ENCODE measurements at regions not wholly inside any gene's neighbourhood (a gene's known extent, or its start where the extent isn't known, plus 50 kb on each side); places are given as distances from the start of the nearest gene placed in this dataset.
A peak's percentile ranks its signal among the peaks of the same experiment; 100 is the strongest.
"Not testable (repeated sequence)": the region's sequence is repeated elsewhere in the genome, so short reads cannot be mapped to it uniquely, and the experiment has no call there.

DNA sequence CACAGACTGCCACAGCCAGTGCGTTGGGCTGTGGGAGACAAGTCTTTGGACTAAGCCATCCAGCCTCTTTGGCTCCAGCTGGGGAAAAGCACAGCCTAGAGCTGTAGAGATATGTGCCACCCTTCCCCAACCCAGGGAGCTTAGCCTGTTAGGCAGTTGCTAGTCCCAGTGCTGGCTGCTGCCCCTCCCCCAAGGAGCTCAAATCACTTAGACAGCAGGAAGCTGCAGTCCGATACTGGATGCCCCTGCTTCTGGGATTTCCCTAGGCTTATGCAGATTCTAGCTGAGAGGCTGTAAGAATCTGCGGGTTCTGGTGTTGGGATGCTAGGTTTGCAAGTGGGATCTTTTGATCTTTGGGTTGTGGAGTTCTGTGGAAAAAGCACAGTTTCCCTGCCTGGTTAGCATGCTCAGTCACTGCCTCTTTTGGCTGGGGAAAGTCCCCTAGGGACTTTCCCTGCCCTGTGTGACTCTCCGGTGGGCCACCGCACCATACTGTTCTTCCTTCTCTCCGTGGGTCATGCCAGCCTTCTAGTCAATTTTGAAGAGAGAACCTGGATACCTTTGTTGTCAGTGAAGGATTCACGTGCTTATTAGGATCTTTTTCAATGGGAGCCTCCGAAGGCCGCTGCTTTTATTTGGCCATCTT lies 792.0 kb downstream of the KCNA4 start:
- no peak for DNase-seq

DNA sequence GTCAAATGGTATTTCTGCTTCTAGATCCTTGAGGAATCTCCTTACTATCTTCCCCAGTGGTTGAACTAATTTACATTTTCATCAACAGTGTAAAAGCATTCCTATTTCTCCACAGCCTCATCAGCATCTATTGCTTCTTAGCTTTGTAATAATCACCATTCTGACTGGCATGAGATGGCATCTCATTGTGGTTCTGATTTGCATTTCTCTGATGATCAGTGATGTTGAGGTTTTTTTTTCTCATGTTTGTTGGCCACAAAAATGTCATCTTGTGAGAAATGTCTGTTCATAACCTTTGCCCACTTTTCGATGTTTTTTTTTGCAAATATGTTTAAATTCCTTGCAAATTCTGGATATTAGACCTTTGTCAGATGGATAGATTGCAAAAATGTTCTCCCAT lies 797.3 kb downstream of the KCNA4 start:
- not testable (repeated sequence) for DNase-seq

DNA sequence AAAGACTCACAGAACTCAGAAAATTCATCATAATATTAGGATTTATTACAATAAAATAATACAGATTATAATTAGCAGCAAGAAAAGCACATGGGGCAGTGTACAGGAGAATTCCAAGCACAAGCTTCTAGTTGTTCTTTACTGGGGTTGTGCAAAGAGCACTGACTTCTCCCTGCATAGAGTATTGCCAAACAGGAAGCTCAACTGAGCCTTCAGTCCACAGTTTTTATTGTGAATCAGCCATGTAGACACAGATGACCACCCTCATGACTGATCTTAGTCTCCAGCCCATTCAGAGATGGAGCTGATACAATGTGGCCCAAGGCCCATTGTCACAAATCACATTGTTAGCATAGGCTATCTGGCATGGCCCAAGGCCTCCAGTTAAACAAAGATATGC lies 798.9 kb downstream of the KCNA4 start:
- no peak for DNase-seq

DNA sequence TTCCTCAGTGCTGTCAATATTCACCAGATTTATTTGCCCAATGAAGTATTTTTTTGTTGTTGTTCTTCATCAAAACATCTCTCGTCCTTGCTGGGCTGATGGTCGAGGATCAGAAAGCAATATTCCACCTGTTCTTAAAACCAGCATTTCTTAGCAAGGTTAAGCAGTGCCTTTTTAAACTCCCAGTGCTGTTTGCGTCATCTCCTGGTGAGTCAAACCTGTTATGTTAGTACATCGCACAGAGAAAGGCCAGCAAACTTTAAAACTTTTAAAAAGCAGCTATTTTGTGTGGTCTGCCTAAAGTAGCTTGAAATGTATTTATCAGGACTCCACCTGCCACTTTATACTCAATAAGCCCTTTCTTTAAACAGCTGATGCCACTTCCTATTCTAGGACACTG lies 802.0 kb downstream of the KCNA4 start:
- no peak for DNase-seq

DNA sequence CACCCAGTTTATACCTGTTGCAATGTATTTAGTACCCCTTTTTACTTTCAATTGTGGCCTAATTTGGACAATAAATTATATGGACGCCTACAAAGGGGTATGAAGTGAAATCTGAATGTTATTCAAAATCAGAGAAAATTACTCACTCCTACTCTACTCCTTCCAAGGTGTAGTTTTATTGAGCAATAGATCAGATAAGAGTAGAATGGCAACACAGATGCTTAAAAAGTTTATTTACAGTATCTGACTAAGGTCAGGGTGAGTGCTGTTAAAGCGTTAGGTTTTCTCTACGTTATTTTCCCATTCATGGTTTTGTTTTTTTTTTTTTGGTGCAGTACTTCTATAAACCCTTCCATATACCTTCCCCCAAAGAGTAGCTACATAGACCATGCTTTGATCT lies 805.6 kb downstream of the KCNA4 start:
- DNase-seq = no peak

DNA sequence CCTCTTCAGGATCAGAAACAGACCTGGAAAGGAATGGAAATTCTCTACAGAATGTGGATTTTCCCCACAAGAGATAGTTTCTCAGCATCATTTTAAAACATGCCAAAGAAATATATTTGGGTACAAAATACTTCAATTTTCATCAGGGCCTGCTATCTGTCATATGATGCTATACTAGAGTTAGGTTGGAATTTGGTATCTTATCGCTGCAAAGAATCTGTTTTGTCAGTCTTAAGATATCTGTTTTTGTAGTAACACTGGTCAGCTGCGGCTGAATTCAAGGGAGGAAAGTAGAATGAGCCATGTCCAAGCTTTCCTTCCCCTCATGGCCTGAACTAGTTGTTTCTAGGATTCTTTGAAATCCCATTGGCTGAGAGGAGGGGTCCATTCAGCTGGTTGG lies 806.4 kb downstream of the KCNA4 start:
- DNase-seq = no peak

DNA sequence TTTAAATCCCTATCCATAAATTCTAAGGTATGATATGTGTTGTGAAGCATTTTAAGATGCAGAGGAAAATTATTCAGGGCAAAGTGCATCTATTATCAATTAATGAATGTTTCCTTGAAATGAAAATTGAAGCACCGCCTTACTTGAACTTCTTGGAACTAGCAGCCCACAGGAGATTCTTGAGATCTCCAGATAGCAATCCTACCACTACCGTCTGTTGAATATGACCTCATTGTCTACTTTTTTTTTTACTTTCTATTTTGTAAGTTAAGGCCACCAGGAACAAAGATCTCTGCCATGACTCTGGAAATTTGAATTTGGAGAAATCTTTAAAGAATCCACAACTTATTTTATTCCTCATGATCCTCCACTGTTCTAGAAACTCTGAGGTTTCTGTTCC lies 808.7 kb downstream of the KCNA4 start:
- no peak for DNase-seq

DNA sequence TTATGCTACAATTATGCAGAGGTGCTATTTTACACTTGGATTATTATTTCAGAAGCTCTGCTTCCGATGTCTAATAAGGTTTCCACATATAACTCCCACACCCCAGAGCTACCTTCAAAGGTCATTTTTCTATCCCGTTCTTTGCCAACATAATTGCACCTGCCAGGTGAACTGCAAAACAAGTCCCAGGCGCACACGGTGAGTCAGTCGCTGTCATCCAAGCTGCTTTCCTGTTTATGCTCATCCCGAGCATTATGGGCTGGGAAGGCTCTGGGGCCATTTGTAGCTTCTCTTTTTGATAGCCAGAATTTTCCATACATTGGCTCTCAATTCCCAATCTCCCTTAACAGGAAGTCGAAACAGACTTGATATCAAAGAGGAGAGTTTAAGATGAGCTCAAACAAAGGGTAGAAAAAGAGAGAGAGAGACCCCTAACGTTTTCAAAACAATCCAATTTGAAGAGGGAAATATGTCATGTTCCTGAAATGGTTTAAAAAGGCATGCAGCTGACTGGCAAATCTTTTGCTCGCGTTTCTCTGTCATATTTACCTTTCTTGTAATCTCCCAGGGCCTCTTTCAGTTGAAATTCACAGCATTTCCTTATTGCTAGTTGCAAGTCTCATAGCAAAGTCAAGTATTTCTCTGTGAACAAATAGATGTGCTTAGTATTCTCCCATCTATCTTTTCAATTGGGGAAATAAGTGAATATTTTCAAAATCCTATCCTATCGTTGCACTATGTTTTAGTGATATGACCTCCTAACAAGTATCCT lies 815.9 kb downstream of the KCNA4 start:
- DNase-seq = no peak

DNA sequence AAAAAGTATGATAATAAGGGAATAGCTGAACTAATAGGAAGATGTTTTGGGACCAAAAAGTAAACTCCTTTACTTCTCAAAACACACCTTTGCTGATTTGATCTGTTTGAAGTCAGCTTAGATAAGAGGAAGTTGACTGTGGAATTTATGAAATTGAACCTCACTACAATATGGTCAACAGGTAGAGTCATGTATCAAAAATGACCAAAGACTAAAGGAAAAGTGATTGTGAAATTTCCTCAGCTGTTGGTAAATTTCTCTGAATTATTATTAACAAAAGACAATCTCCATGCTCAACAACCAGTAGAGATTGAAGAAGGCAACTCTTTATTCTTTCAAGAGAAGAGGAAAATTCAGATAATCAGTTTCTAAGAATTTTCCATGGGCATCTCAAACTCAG lies 826.5 kb downstream of the KCNA4 start:
- no peak for DNase-seq

DNA sequence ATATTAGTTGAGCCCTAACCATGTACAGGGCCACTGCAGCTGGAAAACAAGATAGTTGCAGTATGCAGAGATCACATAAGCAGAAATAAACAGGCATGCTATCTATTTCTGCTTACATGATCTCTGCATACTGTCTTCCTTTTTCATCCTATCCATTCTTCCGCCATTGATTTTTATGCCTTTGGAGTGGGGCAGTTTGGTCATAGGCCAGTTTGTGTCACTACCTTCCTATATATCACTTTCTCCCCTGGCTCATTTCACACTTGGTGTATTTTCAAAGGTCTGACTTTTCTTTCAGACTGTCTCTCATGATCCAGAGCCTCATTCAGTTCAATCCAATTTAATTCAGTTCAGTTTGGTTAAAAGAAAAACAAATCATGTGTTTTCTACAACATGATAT lies 829.6 kb downstream of the KCNA4 start:
- DNase-seq = no peak

DNA sequence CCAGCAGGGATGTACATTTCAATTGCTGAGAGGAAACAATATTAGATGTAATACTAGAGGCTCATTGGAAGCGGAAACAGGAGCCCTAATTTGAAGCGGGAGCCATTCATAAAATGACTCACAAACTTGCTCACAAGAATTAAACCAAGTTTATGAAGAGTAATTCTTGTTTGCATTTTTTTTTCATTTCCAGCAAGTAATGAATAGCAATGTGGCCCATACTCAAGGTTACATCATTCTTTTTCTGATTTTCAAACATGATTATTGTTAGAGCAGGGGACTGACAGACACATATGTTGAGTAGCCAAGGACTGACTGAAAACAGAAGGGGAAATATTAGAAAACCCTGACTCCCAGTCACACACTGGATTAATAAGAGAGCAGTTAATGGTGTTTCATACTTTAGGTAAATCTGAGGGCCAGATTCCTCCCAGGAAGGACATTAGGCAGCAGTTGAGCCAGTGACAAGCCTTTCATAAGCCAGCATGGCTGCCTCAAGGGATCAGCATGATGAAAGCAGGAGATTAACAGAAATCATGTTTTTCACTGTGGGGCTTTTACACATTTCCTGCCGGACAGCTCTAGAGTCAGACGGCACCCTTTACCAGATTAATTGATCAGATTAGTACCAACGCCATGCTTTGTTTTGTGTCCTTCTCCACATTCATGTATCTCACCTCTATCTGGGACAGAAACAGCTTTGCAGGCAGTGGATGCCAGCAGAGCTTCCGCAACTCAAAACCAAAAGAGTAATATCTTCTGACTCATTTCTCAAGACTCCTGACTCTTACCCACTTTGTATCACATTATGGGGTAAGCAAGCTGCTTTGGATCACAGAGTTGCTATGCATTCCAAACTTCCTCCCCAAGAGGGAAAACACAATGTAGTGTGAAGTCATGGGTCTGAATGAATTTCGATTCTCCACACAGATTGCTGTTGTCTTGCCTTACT lies 831.6 kb downstream of the KCNA4 start:
- DNase-seq = no peak

DNA sequence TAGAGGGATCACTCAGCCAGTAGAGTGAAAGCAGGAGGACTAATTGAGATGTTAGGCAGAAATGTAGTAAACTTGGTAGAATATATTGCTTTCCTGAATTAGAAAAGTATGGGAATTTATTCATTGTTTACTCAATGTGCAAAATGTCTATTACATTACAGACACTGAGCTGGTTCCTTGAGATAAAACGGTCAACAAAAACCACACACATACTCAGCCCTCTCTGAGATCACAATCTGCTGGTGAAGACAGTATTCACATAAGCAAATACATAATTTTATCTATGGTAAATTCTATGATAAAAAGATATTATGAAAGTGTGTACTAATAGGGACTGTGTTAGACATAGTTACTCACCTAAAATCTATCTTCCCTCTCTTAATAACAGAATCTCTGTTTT lies 833.5 kb downstream of the KCNA4 start:
- no peak for DNase-seq

DNA sequence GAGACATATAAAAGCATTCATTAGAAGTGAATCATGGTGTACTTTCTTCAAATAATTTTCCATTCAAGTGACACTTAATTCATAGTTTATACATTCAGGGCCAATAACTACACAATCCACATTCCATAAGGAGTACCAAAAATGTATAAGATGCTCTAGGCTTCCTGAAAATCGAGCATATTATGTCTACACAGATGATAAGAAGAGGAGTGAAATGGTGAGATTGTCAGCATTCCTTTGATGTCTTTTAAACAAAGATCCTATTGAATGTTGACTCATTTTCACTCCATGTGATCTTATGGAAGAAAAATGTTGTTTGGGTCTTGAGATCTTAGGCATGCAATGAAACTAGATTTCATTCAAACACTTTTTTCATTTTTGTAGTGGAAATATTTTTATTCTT lies 843.2 kb downstream of the KCNA4 start:
- DNase-seq = no peak

DNA sequence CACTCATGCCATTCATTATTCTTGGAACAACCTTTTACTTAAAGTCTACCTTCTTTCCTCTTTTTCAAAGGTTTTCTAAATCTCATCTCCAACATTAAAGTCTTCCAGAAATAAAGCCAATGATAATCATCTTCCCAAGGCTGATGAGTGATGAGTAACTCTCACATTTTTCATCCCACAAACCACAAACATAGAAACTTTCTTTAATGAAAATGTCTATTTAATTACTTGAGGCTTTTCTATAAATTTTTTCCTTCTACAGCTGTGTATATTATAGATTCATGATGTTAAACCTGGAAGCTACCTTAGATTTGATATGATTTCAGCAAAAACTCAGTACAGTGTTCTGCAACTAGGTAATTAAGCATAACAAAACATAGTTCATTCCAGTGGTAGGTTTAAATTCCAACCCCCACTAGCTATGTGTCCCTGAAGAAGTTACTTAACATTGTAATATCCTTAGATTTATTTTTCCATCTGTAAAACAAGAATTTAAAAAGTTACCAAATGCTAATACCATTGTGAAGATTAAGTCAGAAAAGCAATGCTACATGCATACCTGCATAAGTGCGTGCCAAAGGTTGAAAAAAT lies 845.4 kb downstream of the KCNA4 start:
- DNase-seq = no peak

DNA sequence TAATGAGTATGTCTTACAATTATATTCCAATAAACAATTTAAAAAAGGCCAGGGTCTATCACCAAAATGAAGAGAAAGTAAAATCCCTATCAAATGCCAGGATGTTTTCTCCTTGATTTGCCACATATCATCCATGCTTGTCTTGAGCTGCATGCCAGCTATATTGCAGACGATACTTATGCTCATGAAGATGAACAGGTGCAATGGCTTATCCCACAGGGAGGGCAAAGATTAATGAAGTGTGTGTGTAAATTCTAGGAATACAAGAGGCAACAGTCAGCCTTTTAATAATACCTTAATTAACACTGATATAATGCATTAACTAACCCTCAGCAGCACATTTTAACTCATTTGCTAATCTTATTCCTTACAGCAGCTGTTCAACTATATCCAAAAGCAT lies 850.5 kb downstream of the KCNA4 start:
- no peak for DNase-seq

DNA sequence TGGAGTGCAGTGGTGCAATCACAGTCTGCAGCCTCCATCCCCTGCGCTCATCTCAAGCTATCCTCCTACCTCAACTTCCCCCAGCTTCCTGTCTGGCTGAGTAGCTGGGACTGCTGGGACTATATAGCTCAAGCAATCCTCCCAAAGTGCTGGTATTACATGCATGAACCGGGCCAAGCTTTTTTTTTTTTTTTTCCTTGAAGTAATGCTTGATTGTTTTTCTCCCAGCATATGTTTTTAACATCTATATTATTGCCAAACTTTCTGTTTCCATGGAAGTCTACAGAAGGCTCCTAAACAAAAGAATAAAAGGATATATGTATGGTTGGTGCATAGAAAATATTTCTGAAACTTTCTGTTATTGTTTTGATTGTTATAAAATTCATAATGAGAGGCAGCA lies 853.6 kb downstream of the KCNA4 start:
- no peak for DNase-seq

DNA sequence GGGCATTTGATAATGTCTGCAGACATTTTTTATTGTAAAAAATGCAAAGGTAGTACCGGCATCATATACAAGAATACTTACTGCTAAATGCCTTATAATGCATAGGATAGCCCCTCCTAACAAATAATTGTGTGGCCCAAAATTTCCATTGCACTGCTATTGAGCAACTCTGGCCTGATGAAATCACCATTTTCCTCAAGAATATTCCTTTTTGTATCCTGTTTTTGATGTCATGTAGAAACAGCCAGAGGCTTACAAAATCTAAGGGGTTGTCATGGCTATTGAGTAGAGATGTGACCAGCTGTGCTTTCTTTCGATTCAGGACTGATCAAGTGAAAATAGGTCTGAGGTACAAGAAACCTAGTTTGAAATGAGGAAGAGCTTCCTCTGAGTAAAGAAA lies 854.3 kb downstream of the KCNA4 start:
- no peak for DNase-seq

DNA sequence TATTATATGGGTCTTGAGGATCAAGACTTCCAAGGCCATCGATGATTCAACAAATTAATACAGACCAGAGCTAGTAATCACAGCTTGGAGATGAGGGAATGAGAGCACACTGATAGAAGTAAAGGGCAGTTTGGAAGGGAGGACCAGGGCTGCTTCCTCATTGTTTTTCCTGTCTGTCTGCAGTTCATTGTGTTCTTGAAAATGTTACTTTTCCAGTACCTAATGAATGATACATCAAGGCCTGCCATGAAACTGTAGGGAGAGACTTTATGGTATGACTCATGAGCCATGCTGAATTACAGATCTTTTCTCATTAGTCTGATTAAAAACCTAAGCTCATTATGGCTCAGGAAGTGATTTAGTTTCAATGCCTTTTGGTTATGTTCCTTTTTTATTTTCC lies 855.6 kb downstream of the KCNA4 start:
- no peak for DNase-seq

DNA sequence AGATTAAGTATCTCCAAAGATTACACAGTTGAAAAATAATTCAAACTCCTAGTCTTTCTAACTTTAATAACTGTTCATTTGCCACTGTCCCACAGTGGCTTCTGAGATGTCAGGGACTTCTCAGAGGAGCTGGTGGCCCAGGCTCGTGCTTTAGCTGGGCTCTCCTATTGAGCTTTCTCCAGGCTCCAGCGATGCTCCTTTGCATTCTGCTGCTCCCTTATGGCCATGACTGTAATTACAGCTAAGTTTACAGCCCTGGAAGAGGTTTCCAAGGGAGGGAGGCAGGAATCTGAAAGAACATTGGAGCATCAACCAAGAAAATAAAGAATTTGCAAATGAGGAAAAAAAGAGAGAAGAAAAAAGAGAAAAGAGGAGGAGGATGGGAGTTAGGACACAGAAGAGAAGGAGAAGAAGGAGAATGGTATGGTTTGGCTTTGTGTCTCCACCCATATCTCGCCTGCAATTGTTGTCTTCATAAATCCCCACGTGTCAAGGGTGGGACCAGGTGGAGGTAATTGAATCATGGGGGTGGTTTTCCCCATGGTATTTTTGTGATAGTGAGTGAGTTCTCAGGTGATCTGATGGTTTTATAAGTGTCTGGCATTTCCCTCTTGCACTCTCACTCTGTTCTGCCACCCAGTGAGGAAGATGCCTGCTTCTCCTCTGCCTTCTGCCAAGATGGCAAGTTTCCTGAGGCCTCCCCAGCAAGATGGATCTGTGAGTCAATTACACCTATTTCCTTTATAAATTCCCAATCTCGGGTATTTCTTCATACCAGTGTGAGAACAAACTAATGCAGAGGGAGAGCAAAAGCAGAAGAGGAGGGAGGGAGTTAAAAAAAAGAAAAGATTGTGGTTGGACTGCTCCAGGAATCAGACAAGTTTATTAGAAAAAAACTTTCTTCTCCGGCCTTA lies 857.0 kb downstream of the KCNA4 start:
- DNase-seq = peak; percentile 4

DNA sequence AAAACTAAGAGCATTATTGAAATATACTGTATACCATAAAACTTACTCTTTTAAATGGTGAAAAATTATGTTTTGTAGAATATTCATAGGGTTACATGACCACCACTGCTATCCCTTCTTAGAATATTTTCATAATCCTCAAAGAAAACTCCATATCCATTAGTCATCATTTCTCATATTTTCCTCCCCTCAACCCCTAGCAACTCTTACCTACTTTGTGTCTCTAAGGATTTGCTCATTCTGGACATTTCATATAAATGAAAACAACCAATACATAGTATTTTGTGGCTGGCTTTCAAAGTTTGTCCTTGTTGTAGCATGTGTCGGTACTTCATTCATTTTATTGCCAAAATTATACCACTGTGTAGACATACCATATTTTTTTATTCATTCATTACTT lies 863.8 kb downstream of the KCNA4 start:
- no peak for DNase-seq

DNA sequence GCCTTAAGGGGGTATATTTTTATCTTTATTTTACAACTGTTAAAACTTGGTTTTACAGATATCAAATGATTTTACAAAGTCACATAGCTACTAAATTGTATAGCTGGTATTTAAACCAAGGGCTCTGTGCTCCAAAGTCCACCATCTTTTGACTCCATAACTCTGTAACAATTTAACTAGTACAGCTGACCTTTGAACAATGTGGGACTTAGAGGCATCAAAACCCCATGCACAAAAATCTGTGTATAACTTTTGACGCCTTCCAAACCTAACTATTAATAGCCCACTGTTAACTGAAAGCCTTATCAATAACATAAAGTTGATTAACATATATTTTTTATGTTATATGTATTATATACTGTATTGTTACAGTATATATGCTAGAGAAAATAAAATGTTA lies 874.3 kb downstream of the KCNA4 start:
- DNase-seq = not testable (repeated sequence)

DNA sequence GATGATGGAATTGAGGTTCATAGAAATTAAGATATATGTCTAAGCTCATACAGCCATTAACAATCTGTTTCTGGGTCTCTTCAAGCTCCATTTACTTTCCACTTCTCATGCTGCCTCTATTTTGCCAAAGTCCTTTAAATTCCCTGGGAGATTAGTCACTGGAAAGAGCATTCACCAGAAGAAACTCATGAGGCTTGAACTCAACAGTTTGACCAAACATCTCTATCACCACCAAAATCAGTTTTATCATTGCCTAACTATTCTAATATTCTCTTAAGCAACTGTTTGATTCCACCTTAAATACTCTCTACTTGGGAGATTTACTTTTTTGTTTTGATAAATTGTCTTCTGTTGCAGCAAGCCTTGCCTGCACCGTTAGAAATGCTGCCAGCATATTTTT lies 881.3 kb downstream of the KCNA4 start:
- DNase-seq = no peak
